ENCODE measurements at regions not wholly inside any gene's neighbourhood (a gene's known extent, or its start where the extent isn't known, plus 50 kb on each side); places are given as distances from the start of the nearest gene placed in this dataset.
"Not testable (repeated sequence)": the region's sequence is repeated elsewhere in the genome, so short reads cannot be mapped to it uniquely, and the experiment has no call there.

- H3K4me1 ChIP-seq (replicated peaks in 1 of 4; ENCODE audit: control insufficient read depth in 3 of 4, insufficient read depth in 4 of 4, low read length in 3 of 4); H4K20me1 ChIP-seq (replicated peaks in 1 of 2; ENCODE audit: control insufficient read depth in 1 of 2, insufficient read depth in 2 of 2, low read length in 2 of 2); H3K18ac ChIP-seq (ENCODE audit: extremely low read depth, low read length); H3K27me3 ChIP-seq (replicated peaks in 1 of 4; ENCODE audit: control insufficient read depth in 3 of 4, extremely low read depth in 1 of 4, insufficient read depth in 3 of 4, low read length in 3 of 4); CTCF ChIA-PET (ENCODE audit: partially characterized antibody); H3K56ac ChIP-seq (replicated peaks; ENCODE audit: insufficient read length, low read depth, low read length); H3K4ac ChIP-seq (replicated peaks; ENCODE audit: insufficient read length, low read depth, low read length); H2BK5ac ChIP-seq (ENCODE audit: low read depth, low read length); POLR2A ChIA-PET (ENCODE audit: partially characterized antibody); H2BK15ac ChIP-seq (ENCODE audit: low read length); H4K8ac ChIP-seq (ENCODE audit: extremely low read depth, insufficient read depth, low read length); H2BK120ac ChIP-seq (replicated peaks; ENCODE audit: low read depth, low read length); H2BK12ac ChIP-seq (ENCODE audit: low read depth, low read length); H4K5ac ChIP-seq (ENCODE audit: insufficient read length, low read depth, low read length); H3K9ac ChIP-seq (replicated peaks in 1 of 4; ENCODE audit: extremely low read depth in 1 of 4, low read depth in 3 of 4, low read length in 3 of 4); H3K23me2 ChIP-seq (ENCODE audit: low read depth, low read length); H3K36me3 ChIP-seq (ENCODE audit: control insufficient read depth in 2 of 4, insufficient read depth in 4 of 4, low read length in 3 of 4); H2BK20ac ChIP-seq (ENCODE audit: low read length); FAIRE-seq; H3K4me2 ChIP-seq (ENCODE audit: insufficient read depth in 1 of 2, low read depth in 2 of 2, low read length in 2 of 2); H3K79me2 ChIP-seq (ENCODE audit: control insufficient read depth in 1 of 2, insufficient read depth in 2 of 2, low read length in 2 of 2); H3K4me3 ChIP-seq (ENCODE audit: extremely low read depth in 1 of 4, insufficient read depth in 2 of 4, low read depth in 3 of 4, low read length in 4 of 4); H3K9me3 ChIP-seq (ENCODE audit: insufficient read depth in 2 of 2, low read depth in 1 of 2, low read length in 1 of 2); H4K91ac ChIP-seq (replicated peaks; ENCODE audit: insufficient read length, low read length); H3K23ac ChIP-seq (ENCODE audit: insufficient read length); H2AK5ac ChIP-seq (ENCODE audit: low read depth, low read length); H3K14ac ChIP-seq (ENCODE audit: insufficient read length); H3K79me1 ChIP-seq (ENCODE audit: low read depth, low read length); H3K27ac ChIP-seq (ENCODE audit: low read depth, low read length); H2AFZ ChIP-seq (ENCODE audit: low read length); DNase-seq (ENCODE audit: low read depth in 1 of 2, low spot score in 2 of 2): not testable (repeated sequence)
Observed at GRCh38 chr4:60423573-60424184, 776.4 kb upstream of the ADGRL3 start.
